ENCODE measurements at regions not wholly inside any gene's neighbourhood (a gene's known extent, or its start where the extent isn't known, plus 50 kb on each side); places are given as distances from the start of the nearest gene placed in this dataset.

DNA sequence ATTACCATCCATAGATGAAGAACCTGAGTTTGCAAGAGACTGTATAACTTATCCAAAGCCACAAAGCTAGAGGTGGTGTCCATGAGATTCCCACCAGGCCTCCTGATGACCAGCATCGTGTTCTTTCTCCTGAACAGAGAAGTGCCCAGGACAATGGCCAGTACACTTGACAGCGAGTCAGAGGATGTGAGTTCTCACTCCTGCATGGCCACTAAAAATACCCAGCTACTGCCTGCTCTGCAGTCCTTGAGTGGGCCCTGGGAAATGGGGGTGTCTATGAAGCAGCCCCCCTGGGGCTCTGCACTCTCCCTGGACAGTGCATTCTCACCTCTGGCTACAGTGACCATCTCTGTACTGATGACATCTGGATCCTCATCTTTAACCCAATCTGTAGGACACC is 201.2 kb downstream of the RPLP1 start:
- H3K9me1 ChIP-seq (ENCODE audit: control insufficient read depth, extremely low read depth, insufficient read depth, low read length) = no peaks in the 10 kb centered on the region
- no peaks in the 10 kb centered on the region for H4K20me1 ChIP-seq (ENCODE audit: control insufficient read depth, extremely low read depth, insufficient read depth, low read length)
- no peak overlapping the region for H3K9ac ChIP-seq (ENCODE audit: control insufficient read depth, extremely low read depth, insufficient read depth, low read length)
- H3K27ac ChIP-seq (ENCODE audit: control insufficient read depth, insufficient read depth, low read length) = no peak overlapping the region
- no peak overlapping the region for H3K4me2 ChIP-seq (ENCODE audit: control insufficient read depth, extremely low read depth, insufficient read depth, low read depth, low read length)
- no peak for TF ChIP-seq CTCF (optimal IDR thresholded peaks at IDR 0.05 in 1 of 3, IDR thresholded peaks at IDR 0.05 in 1 of 3, conservative IDR thresholded peaks at IDR 0.05 in 1 of 3; ENCODE audit: extremely low read depth in 1 of 3, insufficient read depth in 2 of 3, low read length in 3 of 3)
- no peak for TF ChIP-seq EZH2 (IDR thresholded peaks at IDR 0.05; ENCODE audit: low read length)
- H2AFZ ChIP-seq (ENCODE audit: control insufficient read depth, low read length) = no peak overlapping the region
- H3K79me2 ChIP-seq (ENCODE audit: control insufficient read depth, insufficient read depth, low read length) = no peaks in the 10 kb centered on the region
- DNase-seq (ENCODE audit: low read depth, low spot score) (no peak), FAIRE-seq (no peak)
- no peaks in the 10 kb centered on the region for H3K36me3 ChIP-seq (ENCODE audit: control insufficient read depth in 2 of 2, extremely low read depth in 1 of 2, insufficient read depth in 2 of 2, low read length in 2 of 2)
- H3K9me3 ChIP-seq (ENCODE audit: control insufficient read depth, low read depth, low read length) = no peaks in the 10 kb centered on the region
- H3K4me1 ChIP-seq (ENCODE audit: control insufficient read depth, extremely low read depth, insufficient read depth, low read length) = peaks cover 7% of the 10 kb centered on the region
- dilution Hi-C loops (cut with MboI; ENCODE audit: extremely low pct_ligation_motif_present, low sequenced_read_pairs) = no loop called here
- peaks cover 17% of the 10 kb centered on the region for H3K27me3 ChIP-seq (ENCODE audit: control insufficient read depth, extremely low read depth, insufficient read depth, low read length)
- H3K4me3 ChIP-seq (ENCODE audit: control insufficient read depth in 2 of 3, extremely low read depth in 1 of 3, insufficient read depth in 2 of 3, low read depth in 1 of 3, low read length in 3 of 3) = no peak overlapping the region

GRCh38 chr15:69656271-69657030 is 203.8 kb downstream of the RPLP1 start:
- no peak overlapping the region for H2AFZ ChIP-seq (ENCODE audit: control insufficient read depth, low read length)
- no peaks in the 10 kb centered on the region for H3K9me3 ChIP-seq (ENCODE audit: control insufficient read depth, low read depth, low read length)
- H3K27me3 ChIP-seq (ENCODE audit: control insufficient read depth, extremely low read depth, insufficient read depth, low read length) = peaks cover 22% of the 10 kb centered on the region
- no peaks in the 10 kb centered on the region for H3K9me1 ChIP-seq (ENCODE audit: control insufficient read depth, extremely low read depth, insufficient read depth, low read length)
- no peak overlapping the region for H3K4me3 ChIP-seq (ENCODE audit: control insufficient read depth in 2 of 3, extremely low read depth in 1 of 3, insufficient read depth in 2 of 3, low read depth in 1 of 3, low read length in 3 of 3)
- H3K4me1 ChIP-seq (ENCODE audit: control insufficient read depth, extremely low read depth, insufficient read depth, low read length) = no peaks in the 10 kb centered on the region
- no peak for TF ChIP-seq CTCF (optimal IDR thresholded peaks at IDR 0.05 in 1 of 3, IDR thresholded peaks at IDR 0.05 in 1 of 3, conservative IDR thresholded peaks at IDR 0.05 in 1 of 3; ENCODE audit: extremely low read depth in 1 of 3, insufficient read depth in 2 of 3, low read length in 3 of 3)
- TF ChIP-seq EZH2 (IDR thresholded peaks at IDR 0.05; ENCODE audit: low read length) = no peak
- dilution Hi-C loops (cut with MboI; ENCODE audit: extremely low pct_ligation_motif_present, low sequenced_read_pairs) = no loop called here
- no peak overlapping the region for H3K27ac ChIP-seq (ENCODE audit: control insufficient read depth, insufficient read depth, low read length)
- no peak for FAIRE-seq
- H3K4me2 ChIP-seq (ENCODE audit: control insufficient read depth, extremely low read depth, insufficient read depth, low read depth, low read length) = no peak overlapping the region
- no peak overlapping the region for H3K9ac ChIP-seq (ENCODE audit: control insufficient read depth, extremely low read depth, insufficient read depth, low read length)
- H4K20me1 ChIP-seq (ENCODE audit: control insufficient read depth, extremely low read depth, insufficient read depth, low read length) = no peaks in the 10 kb centered on the region
- no peaks in the 10 kb centered on the region for H3K79me2 ChIP-seq (ENCODE audit: control insufficient read depth, insufficient read depth, low read length)
- DNase-seq (ENCODE audit: low read depth, low spot score) = no peak
- H3K36me3 ChIP-seq (ENCODE audit: control insufficient read depth in 2 of 2, extremely low read depth in 1 of 2, insufficient read depth in 2 of 2, low read length in 2 of 2) = no peaks in the 10 kb centered on the region

Measured in keratinocyte (primary cell).